ENCODE measurements at regions not wholly inside any gene's neighbourhood (a gene's known extent, or its start where the extent isn't known, plus 50 kb on each side); places are given as distances from the start of the nearest gene placed in this dataset.

DNA sequence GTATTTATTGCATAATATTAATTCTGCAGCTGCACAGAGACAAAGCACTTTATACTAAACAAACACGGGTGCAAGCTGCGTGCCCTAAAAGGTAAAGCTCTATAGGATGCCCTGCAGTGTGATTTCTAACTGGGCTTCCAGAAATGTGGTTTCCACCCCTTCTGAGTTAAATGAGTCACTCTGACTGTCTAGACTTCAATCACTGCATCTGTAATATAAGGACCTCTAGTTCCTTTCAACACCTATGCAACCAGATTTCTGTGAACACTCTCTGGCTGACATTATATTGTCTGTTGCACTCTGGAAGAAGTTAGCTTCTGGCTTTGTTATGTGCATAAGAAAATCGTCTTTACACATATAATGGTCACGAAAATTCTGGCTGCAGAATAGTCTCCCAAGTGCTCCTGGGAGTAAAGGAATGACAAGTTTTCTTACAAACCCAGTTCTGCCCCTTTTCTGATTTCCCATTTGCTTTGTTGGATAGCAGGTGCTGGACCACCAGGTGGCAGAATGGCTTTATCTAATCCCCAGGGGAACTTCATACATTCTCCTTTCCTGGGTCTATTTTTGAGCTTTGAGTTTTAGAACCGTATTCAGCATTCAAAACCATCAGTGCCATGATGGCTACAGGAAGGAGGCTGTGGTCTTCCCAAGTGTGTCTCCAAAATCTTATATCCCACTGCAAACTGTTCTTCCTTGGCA, 842.2 kb downstream of the STIM2 start:
- no peak for DNase-seq (ENCODE audit: low read depth)
- no peaks in the 10 kb centered on the region for H3K36me3 ChIP-seq (ENCODE audit: control insufficient read depth, insufficient read depth, low read length, severe bottlenecking)
- H3K27me3 ChIP-seq (replicated peaks; ENCODE audit: control insufficient read depth, insufficient read depth, low read length) = peaks cover 5% of the 10 kb centered on the region
- no peak overlapping the region for H3K4me3 ChIP-seq (ENCODE audit: low read length)
- no peaks in the 10 kb centered on the region for H3K9me3 ChIP-seq (ENCODE audit: control insufficient read depth, low read length)
- no peak overlapping the region for H3K9ac ChIP-seq (ENCODE audit: low read length)
- no peaks in the 10 kb centered on the region for H3K4me1 ChIP-seq (ENCODE audit: control insufficient read depth, insufficient read depth, low read length)

GRCh38 chr4:27703771-27704170, 843.1 kb downstream of the STIM2 start:
- DNase-seq (ENCODE audit: low read depth) = no peak
- H3K27me3 ChIP-seq (replicated peaks; ENCODE audit: control insufficient read depth, insufficient read depth, low read length) = peaks cover 5% of the 10 kb centered on the region

GRCh38 chr4:27711041-27711440, 850.4 kb downstream of the STIM2 start:
- H3K4me1 ChIP-seq (ENCODE audit: control insufficient read depth, insufficient read depth, low read length) = no peaks in the 10 kb centered on the region

More at GRCh38 chr4:27703771-27704170, 843.1 kb downstream of the STIM2 start:
- H3K4me1 ChIP-seq (ENCODE audit: control insufficient read depth, insufficient read depth, low read length) = no peaks in the 10 kb centered on the region
- no peak overlapping the region for H3K9ac ChIP-seq (ENCODE audit: low read length)
- no peaks in the 10 kb centered on the region for H3K36me3 ChIP-seq (ENCODE audit: control insufficient read depth, insufficient read depth, low read length, severe bottlenecking)
- H3K9me3 ChIP-seq (ENCODE audit: control insufficient read depth, low read length) = no peaks in the 10 kb centered on the region
- H3K4me3 ChIP-seq (ENCODE audit: low read length) = no peak overlapping the region

DNA sequence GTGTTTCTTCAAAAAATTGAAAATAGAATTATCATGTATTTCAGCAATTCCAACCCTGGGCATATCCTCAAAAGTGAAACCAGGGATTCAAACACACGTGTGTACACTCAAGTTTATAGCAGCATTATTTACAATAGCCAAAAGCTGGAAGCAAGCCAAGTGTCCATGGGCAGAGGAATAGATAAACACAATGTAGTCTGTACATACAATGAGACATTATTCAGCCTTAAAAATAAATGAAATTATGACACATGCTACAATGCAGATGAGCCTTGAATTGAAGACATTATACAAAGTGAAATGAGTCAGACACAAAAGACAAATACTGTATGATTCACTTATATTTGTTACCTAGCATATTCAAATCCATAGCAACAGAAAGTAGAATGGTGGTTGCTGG, 853.4 kb downstream of the STIM2 start:
- H3K9ac ChIP-seq (ENCODE audit: low read length) = no peak overlapping the region
- no peaks in the 10 kb centered on the region for H3K9me3 ChIP-seq (ENCODE audit: control insufficient read depth, low read length)

More at GRCh38 chr4:27711041-27711440, 850.4 kb downstream of the STIM2 start:
- Histone ChIP-seq H3K27me3 (replicated peaks; ENCODE audit: control insufficient read depth, insufficient read depth, low read length) (no peaks in the 10 kb centered on the region), H3K9me3 (ENCODE audit: control insufficient read depth, low read length) (no peaks in the 10 kb centered on the region), H3K36me3 (ENCODE audit: control insufficient read depth, insufficient read depth, low read length, severe bottlenecking) (no peaks in the 10 kb centered on the region), H3K9ac (ENCODE audit: low read length) (no peak overlapping the region), H3K4me3 (ENCODE audit: low read length) (no peak overlapping the region)
- DNase-seq (ENCODE audit: low read depth) = no peak

GRCh38 chr4:27716693-27717430, 856.2 kb downstream of the STIM2 start:
- H3K4me3 ChIP-seq (ENCODE audit: low read length) = no peak overlapping the region
- no peaks in the 10 kb centered on the region for H3K27me3 ChIP-seq (replicated peaks; ENCODE audit: control insufficient read depth, insufficient read depth, low read length)
- no peak overlapping the region for H3K9ac ChIP-seq (ENCODE audit: low read length)
- DNase-seq (ENCODE audit: low read depth) = no peak
- no peaks in the 10 kb centered on the region for H3K4me1 ChIP-seq (ENCODE audit: control insufficient read depth, insufficient read depth, low read length)
- no peaks in the 10 kb centered on the region for H3K9me3 ChIP-seq (ENCODE audit: control insufficient read depth, low read length)
- H3K36me3 ChIP-seq (ENCODE audit: control insufficient read depth, insufficient read depth, low read length, severe bottlenecking) = no peaks in the 10 kb centered on the region

More for the DNA sequence above, 853.4 kb downstream of the STIM2 start:
- no peak for DNase-seq (ENCODE audit: low read depth)
- no peak overlapping the region for H3K4me3 ChIP-seq (ENCODE audit: low read length)
- no peaks in the 10 kb centered on the region for H3K4me1 ChIP-seq (ENCODE audit: control insufficient read depth, insufficient read depth, low read length)
- H3K27me3 ChIP-seq (replicated peaks; ENCODE audit: control insufficient read depth, insufficient read depth, low read length) = no peaks in the 10 kb centered on the region
- H3K36me3 ChIP-seq (ENCODE audit: control insufficient read depth, insufficient read depth, low read length, severe bottlenecking) = no peaks in the 10 kb centered on the region

DNA sequence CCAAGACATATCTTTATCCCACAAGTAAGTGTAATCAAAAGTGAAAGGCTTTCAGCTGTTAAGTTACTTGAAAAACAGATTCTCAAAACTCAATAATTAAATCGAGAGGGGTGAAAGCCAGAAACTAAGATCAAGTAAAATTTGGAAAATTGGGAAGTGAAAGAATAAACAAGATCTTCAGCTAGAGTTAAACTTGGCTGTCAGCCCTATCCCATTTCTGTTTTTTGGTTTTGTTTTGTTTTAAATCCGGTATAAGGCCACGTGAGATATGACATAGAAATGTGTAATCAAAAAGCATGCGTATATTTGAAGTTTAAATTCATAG, 856.8 kb downstream of the STIM2 start:
- Histone ChIP-seq H3K9ac (ENCODE audit: low read length) (no peak overlapping the region), H3K9me3 (ENCODE audit: control insufficient read depth, low read length) (no peaks in the 10 kb centered on the region), H3K4me1 (ENCODE audit: control insufficient read depth, insufficient read depth, low read length) (no peaks in the 10 kb centered on the region), H3K4me3 (ENCODE audit: low read length) (no peak overlapping the region), H3K36me3 (ENCODE audit: control insufficient read depth, insufficient read depth, low read length, severe bottlenecking) (no peaks in the 10 kb centered on the region), H3K27me3 (replicated peaks; ENCODE audit: control insufficient read depth, insufficient read depth, low read length) (no peaks in the 10 kb centered on the region)
- DNase-seq (ENCODE audit: low read depth) = no peak

GRCh38 chr4:27720010-27720766, 859.5 kb downstream of the STIM2 start:
- Histone ChIP-seq H3K4me3 (ENCODE audit: low read length) (no peak overlapping the region), H3K9ac (ENCODE audit: low read length) (no peak overlapping the region), H3K9me3 (ENCODE audit: control insufficient read depth, low read length) (no peaks in the 10 kb centered on the region), H3K36me3 (ENCODE audit: control insufficient read depth, insufficient read depth, low read length, severe bottlenecking) (no peaks in the 10 kb centered on the region), H3K4me1 (ENCODE audit: control insufficient read depth, insufficient read depth, low read length) (no peaks in the 10 kb centered on the region), H3K27me3 (replicated peaks; ENCODE audit: control insufficient read depth, insufficient read depth, low read length) (no peaks in the 10 kb centered on the region)
- DNase-seq (ENCODE audit: low read depth) = no peak

- H3K4me1 ChIP-seq (ENCODE audit: control insufficient read depth, insufficient read depth, low read length) = no peaks in the 10 kb centered on the region
- H3K27me3 ChIP-seq (replicated peaks; ENCODE audit: control insufficient read depth, insufficient read depth, low read length) = no peaks in the 10 kb centered on the region
- H3K9me3 ChIP-seq (ENCODE audit: control insufficient read depth, low read length) = no peaks in the 10 kb centered on the region
- no peak overlapping the region for H3K9ac ChIP-seq (ENCODE audit: low read length)
- no peaks in the 10 kb centered on the region for H3K36me3 ChIP-seq (ENCODE audit: control insufficient read depth, insufficient read depth, low read length, severe bottlenecking)
- no peak for DNase-seq (ENCODE audit: low read depth)
- H3K4me3 ChIP-seq (ENCODE audit: low read length) = no peak overlapping the region
Measured at GRCh38 chr4:27721193-27721592, 860.6 kb downstream of the STIM2 start.

- no peak overlapping the region for H3K9ac ChIP-seq (ENCODE audit: low read length)
- H3K4me3 ChIP-seq (ENCODE audit: low read length) = no peak overlapping the region
- no peak for DNase-seq (ENCODE audit: low read depth)
- H3K4me1 ChIP-seq (ENCODE audit: control insufficient read depth, insufficient read depth, low read length) = no peaks in the 10 kb centered on the region
- H3K36me3 ChIP-seq (ENCODE audit: control insufficient read depth, insufficient read depth, low read length, severe bottlenecking) = no peaks in the 10 kb centered on the region
- H3K27me3 ChIP-seq (replicated peaks; ENCODE audit: control insufficient read depth, insufficient read depth, low read length) = no peaks in the 10 kb centered on the region
- no peaks in the 10 kb centered on the region for H3K9me3 ChIP-seq (ENCODE audit: control insufficient read depth, low read length)
Measured at GRCh38 chr4:27728892-27729291, 868.3 kb downstream of the STIM2 start.

DNA sequence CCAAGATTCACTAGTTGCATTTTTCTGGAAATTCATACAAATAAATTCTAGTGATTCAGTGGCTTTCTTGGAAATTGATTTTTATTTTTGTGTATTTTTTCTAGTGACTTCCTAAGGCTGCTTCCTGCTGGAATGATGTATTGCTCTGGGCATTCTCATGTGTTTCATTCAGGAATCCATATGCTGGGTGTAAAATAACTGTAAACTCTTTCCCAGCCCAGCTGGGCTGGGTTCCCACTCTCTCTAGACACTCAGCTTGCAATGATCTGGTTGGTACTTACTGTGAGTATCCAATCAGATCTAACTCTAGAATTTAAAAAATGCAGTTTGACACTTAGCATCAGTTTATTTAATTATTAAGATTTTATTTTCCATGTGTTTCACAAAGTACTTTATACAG, 882.2 kb downstream of the STIM2 start:
- Histone ChIP-seq H3K4me1 (ENCODE audit: control insufficient read depth, insufficient read depth, low read length) (no peaks in the 10 kb centered on the region), H3K27me3 (replicated peaks; ENCODE audit: control insufficient read depth, insufficient read depth, low read length) (no peaks in the 10 kb centered on the region), H3K9ac (ENCODE audit: low read length) (no peak overlapping the region), H3K9me3 (ENCODE audit: control insufficient read depth, low read length) (no peaks in the 10 kb centered on the region), H3K36me3 (ENCODE audit: control insufficient read depth, insufficient read depth, low read length, severe bottlenecking) (no peaks in the 10 kb centered on the region), H3K4me3 (ENCODE audit: low read length) (no peak overlapping the region)
- DNase-seq (ENCODE audit: low read depth) = no peak

Data from adipocyte (in vitro differentiated cells).